WTC11 (cell line): ENCODE measurements at regions not wholly inside any gene's neighbourhood (a gene's known extent, or its start where the extent isn't known, plus 50 kb on each side); places are given as distances from the start of the nearest gene placed in this dataset.

Source experiments
- ATAC-seq: fragments of 200-7000 bp; cut with Tn5 transposase; 2 replicates; pipeline ENCODE4 v1.10.0; 2021; ENCODE audit warnings: mild to moderate bottlenecking, moderate library complexity
- CTCF ChIA-PET: fragments of 300-600 bp; sonication (Branson Sonifier 250); formaldehyde crosslinking; loops from one replicate; lab custom pipeline; 2021; ENCODE audit warnings: antibody characterized with exemption; lab: Charles Lee
- POLR2A ChIA-PET: fragments of 350-600 bp; sonication (Branson Sonifier 250); formaldehyde crosslinking; loops from one replicate; lab custom pipeline; 2021; ENCODE audit warnings: antibody characterized with exemption; lab: Charles Lee
- DNase-seq: peaks from one replicate; pipeline ENCODE4 v3.0.0; 2021; ENCODE audit warnings: low spot score
- H3K27ac Mint-ChIP-seq: 2 replicates; pipeline ENCODE4 v1.8.0; 2021; ENCODE audit warnings: mixed read lengths
- H3K27me3 Mint-ChIP-seq: 2 replicates; pipeline ENCODE4 v1.8.0; 2021; ENCODE audit warnings: low read depth, mild to moderate bottlenecking, moderate library complexity, mixed read lengths
- H3K36me3 Mint-ChIP-seq: 2 replicates; pipeline ENCODE4 v1.8.0; 2021; ENCODE audit warnings: mixed read lengths
- H3K4me1 Mint-ChIP-seq: 2 replicates; pipeline ENCODE4 v1.8.0; 2022; ENCODE audit warnings: mixed read lengths
- H3K4me3 Mint-ChIP-seq: 2 replicates; pipeline ENCODE4 v1.8.0; 2021; ENCODE audit warnings: mild to moderate bottlenecking, moderate library complexity, mixed read lengths
- H3K9me3 Mint-ChIP-seq: 2 replicates; pipeline ENCODE4 v1.8.0; 2021; ENCODE audit warnings: mixed read lengths
- ESRRA ChIP-seq: sonication (generic); formaldehyde crosslinking; IDR thresholded peaks from 2 replicates; pipeline ENCODE4 v1.8.1; 2022; ENCODE audit warnings: mild to moderate bottlenecking, missing genetic modification reagents, borderline replicate concordance
- FOXJ3 ChIP-seq: sonication (generic); formaldehyde crosslinking; IDR thresholded peaks from 2 replicates; pipeline ENCODE4 v1.9.0; 2021; ENCODE audit warnings: missing genetic modification reagents, mild to moderate bottlenecking, borderline replicate concordance
- FOXP1 ChIP-seq: sonication (generic); formaldehyde crosslinking; IDR thresholded peaks from 2 replicates; pipeline ENCODE4 v1.8.0; 2022; ENCODE audit warnings: missing genetic modification reagents, mild to moderate bottlenecking, moderate library complexity, borderline replicate concordance
- HMGA2 ChIP-seq: fragments of 250-450 bp; sonication (Bioruptor Pico); IDR thresholded peaks from 2 replicates; pipeline ENCODE4 v1.4.0; 2021; ENCODE audit warnings: mild to moderate bottlenecking, moderate library complexity
- MYBL2 ChIP-seq: sonication (generic); formaldehyde crosslinking; IDR thresholded peaks from 2 replicates; pipeline ENCODE4 v1.8.1; 2023; ENCODE audit warnings: mild to moderate bottlenecking, moderate library complexity, missing genetic modification reagents
- NFE2L1 ChIP-seq: sonication (generic); formaldehyde crosslinking; IDR thresholded peaks from 2 replicates; pipeline ENCODE4 v1.8.1; 2023; ENCODE audit warnings: missing genetic modification reagents
- NR3C1 ChIP-seq: sonication (generic); formaldehyde crosslinking; conservative IDR thresholded peaks from 2 replicates; pipeline ENCODE4 v1.8.1; 2023; ENCODE audit warnings: low read depth, mild to moderate bottlenecking, missing genetic modification reagents
- OVOL2 ChIP-seq: fragments of 250-450 bp; sonication (Bioruptor Pico); IDR thresholded peaks from 2 replicates; pipeline ENCODE4 v1.9.0; 2021; ENCODE audit warnings: mild to moderate bottlenecking, borderline replicate concordance
- RORB ChIP-seq: fragments of 250-450 bp; sonication (Bioruptor Pico); IDR thresholded peaks from 2 replicates; pipeline ENCODE4 v1.9.0; 2021; ENCODE audit warnings: mild to moderate bottlenecking
- ZNF121 ChIP-seq: sonication (generic); formaldehyde crosslinking; IDR thresholded peaks from 2 replicates; pipeline ENCODE4 v1.8.0; 2023; ENCODE audit warnings: missing genetic modification reagents
- ZNF219 ChIP-seq: sonication (generic); formaldehyde crosslinking; IDR thresholded peaks from 2 replicates; pipeline ENCODE4 v1.8.0; 2023; ENCODE audit warnings: missing genetic modification reagents, mild to moderate bottlenecking, borderline replicate concordance
- ZNF671 ChIP-seq: fragments of 250-450 bp; sonication (Bioruptor Pico); IDR thresholded peaks from 2 replicates; pipeline ENCODE4 v1.8.0; 2021; ENCODE audit warnings: mild to moderate bottlenecking
- TF ChIP-seq, protein P1 (sequence below): sonication (generic); formaldehyde crosslinking; IDR thresholded peaks from 2 replicates; pipeline ENCODE4 v1.8.1; 2023; ENCODE audit warnings: mild to moderate bottlenecking, moderate library complexity, missing genetic modification reagents
- TF ChIP-seq, protein P2 (sequence below): fragments of 250-450 bp; sonication (Bioruptor Pico); conservative IDR thresholded peaks from 2 replicates; pipeline ENCODE4 v1.9.0; 2021; ENCODE audit warnings: mild to moderate bottlenecking
- TF ChIP-seq, protein P3 (sequence below): sonication (generic); formaldehyde crosslinking; IDR thresholded peaks from 2 replicates; pipeline ENCODE4 v1.8.1; 2022; ENCODE audit warnings: mild to moderate bottlenecking, moderate library complexity, missing genetic modification reagents
- TF ChIP-seq, protein P4 (sequence below): sonication (generic); formaldehyde crosslinking; IDR thresholded peaks from 2 replicates; pipeline ENCODE4 v1.8.0; 2022; ENCODE audit warnings: mild to moderate bottlenecking, missing genetic modification reagents
- TF ChIP-seq, protein P5 (sequence below): sonication (generic); formaldehyde crosslinking; IDR thresholded peaks from 2 replicates; pipeline ENCODE4 v1.8.0; 2022; ENCODE audit warnings: mild to moderate bottlenecking, missing genetic modification reagents
- TF ChIP-seq, protein P6 (sequence below): sonication (generic); formaldehyde crosslinking; IDR thresholded peaks from 2 replicates; pipeline ENCODE4 v1.8.1; 2023; ENCODE audit warnings: mild to moderate bottlenecking, missing genetic modification reagents, moderate library complexity
- TF ChIP-seq, protein P7 (sequence below): sonication (generic); formaldehyde crosslinking; conservative IDR thresholded peaks from 2 replicates; pipeline ENCODE4 v1.8.1; 2022; ENCODE audit warnings: mild to moderate bottlenecking, missing genetic modification reagents
- TF ChIP-seq, protein P8 (sequence below): sonication (generic); formaldehyde crosslinking; IDR thresholded peaks from 2 replicates; pipeline ENCODE4 v1.8.0; 2023; ENCODE audit warnings: missing genetic modification reagents, mild to moderate bottlenecking, borderline replicate concordance

DNA sequence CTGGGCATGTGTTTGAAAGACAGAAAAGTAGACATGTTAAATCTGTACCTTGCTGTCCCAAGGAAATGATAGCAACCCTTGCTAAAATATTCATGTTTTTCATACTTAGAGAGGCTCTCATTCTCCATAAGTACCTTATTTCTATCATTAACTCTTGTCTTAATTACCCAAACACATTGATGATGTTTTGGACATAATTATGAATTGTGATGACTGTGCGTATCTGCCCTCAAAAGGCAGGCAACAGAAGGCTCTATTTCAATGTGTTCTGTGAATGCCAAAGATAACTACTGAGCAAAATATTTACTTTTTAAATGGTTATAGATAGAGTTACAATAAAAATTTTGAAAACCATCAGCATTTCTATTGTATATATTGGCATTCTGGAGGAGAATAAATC is 1263.8 kb downstream of the ZPLD1 start:
- Mint-ChIP-seq H3K36me3 (no peaks in the 10 kb centered on the region), H3K9me3 (no peaks in the 10 kb centered on the region), H3K4me1 (no peaks in the 10 kb centered on the region), H3K4me3 (no peak overlapping the region), H3K27me3 (no peaks in the 10 kb centered on the region), H3K27ac (no peak overlapping the region)
- POLR2A ChIA-PET = no interaction called here
- ATAC-seq = no peak
- TF ChIP-seq, protein P1, sequence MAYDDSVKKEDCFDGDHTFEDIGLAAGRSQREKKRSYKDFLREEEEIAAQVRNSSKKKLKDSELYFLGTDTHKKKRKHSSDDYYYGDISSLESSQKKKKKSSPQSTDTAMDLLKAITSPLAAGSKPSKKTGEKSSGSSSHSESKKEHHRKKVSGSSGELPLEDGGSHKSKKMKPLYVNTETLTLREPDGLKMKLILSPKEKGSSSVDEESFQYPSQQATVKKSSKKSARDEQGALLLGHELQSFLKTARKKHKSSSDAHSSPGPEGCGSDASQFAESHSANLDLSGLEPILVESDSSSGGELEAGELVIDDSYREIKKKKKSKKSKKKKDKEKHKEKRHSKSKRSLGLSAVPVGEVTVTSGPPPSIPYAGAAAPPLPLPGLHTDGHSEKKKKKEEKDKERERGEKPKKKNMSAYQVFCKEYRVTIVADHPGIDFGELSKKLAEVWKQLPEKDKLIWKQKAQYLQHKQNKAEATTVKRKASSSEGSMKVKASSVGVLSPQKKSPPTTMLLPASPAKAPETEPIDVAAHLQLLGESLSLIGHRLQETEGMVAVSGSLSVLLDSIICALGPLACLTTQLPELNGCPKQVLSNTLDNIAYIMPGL (CRISPR knock-in tag) = no peak
- TF ChIP-seq, protein P2, sequence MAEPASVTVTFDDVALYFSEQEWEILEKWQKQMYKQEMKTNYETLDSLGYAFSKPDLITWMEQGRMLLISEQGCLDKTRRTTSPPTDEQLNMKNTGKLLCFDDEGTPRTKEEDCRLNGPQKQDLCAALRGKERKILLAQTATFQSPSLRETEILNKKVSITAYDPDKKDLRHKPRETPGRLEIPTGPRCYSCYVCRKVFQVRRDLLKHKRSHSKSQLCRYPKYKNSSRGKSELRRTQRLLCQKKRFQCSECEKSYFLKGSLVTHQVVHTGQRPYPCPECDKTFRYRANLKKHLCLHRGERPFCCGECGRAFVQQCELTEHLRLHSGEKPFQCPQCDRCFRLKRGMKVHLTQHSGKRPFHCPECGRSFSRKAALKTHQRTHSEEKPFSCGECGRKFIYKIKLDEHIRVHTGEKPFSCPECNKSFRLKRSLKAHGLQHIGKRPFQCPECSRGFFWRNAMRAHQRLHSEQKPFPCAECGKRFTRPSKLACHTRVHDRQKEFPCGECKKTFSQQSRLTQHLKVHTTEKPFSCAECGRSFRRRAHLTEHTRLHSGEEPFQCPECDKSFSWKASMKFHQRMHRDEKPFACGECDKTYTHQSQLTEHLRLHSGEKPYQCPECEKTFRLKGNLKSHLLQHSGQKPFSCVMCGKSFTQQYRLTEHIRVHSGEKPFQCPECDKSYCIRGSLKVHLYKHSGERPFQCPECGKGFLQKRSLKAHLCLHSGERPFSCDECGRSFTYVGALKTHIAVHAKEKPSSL (CRISPR knock-in tag) = no peak
- TF ChIP-seq, protein P3, sequence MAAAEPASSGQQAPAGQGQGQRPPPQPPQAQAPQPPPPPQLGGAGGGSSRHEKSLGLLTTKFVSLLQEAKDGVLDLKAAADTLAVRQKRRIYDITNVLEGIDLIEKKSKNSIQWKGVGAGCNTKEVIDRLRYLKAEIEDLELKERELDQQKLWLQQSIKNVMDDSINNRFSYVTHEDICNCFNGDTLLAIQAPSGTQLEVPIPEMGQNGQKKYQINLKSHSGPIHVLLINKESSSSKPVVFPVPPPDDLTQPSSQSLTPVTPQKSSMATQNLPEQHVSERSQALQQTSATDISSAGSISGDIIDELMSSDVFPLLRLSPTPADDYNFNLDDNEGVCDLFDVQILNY (CRISPR knock-in tag) = no peak
- TF ChIP-seq ZNF671 (CRISPR knock-in tag) = no peak
- no peak for TF ChIP-seq ESRRA
- DNase-seq = no peak
- CTCF ChIA-PET = interaction anchor here (0.5 kb wide), 1 partner anchor 32 kb away, joined by 4 read pairs; no protein-coding TSS in a partner anchor

DNA sequence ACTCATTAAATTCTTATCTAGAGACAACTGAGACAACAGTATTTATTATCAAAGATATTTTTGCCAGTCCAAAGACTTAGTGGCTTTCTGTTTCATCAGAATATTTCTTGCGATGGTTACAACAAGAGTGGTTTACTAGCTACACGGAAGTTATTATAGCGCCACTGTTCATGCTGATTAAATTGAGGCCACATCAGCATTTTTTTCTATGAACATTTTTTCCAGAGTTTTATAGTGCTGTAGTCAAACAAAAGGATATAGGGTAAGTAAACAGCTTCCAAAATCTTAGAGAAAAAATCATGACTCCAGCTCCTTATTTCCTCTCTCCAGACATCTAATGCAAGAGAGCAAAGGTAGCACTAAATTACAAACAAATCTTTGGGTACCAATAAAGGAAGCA is 1264.4 kb downstream of the ZPLD1 start:
- Mint-ChIP-seq H3K4me1 (no peaks in the 10 kb centered on the region), H3K36me3 (no peaks in the 10 kb centered on the region), H3K9me3 (no peaks in the 10 kb centered on the region), H3K27me3 (no peaks in the 10 kb centered on the region), H3K4me3 (no peak overlapping the region), H3K27ac (no peak overlapping the region)
- ChIA-PET CTCF (interaction anchor here (0.5 kb wide), 1 partner anchor 33 kb away, joined by 4 read pairs; no protein-coding TSS in a partner anchor), POLR2A (no interaction called here)
- ATAC-seq (no peak), DNase-seq (no peak)
- no peak for TF ChIP-seq OVOL2 (CRISPR knock-in tag)
- TF ChIP-seq, protein P4, sequence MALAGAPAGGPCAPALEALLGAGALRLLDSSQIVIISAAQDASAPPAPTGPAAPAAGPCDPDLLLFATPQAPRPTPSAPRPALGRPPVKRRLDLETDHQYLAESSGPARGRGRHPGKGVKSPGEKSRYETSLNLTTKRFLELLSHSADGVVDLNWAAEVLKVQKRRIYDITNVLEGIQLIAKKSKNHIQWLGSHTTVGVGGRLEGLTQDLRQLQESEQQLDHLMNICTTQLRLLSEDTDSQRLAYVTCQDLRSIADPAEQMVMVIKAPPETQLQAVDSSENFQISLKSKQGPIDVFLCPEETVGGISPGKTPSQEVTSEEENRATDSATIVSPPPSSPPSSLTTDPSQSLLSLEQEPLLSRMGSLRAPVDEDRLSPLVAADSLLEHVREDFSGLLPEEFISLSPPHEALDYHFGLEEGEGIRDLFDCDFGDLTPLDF (CRISPR knock-in tag) = no peak
- TF ChIP-seq RORB (CRISPR knock-in tag) = no peak

DNA sequence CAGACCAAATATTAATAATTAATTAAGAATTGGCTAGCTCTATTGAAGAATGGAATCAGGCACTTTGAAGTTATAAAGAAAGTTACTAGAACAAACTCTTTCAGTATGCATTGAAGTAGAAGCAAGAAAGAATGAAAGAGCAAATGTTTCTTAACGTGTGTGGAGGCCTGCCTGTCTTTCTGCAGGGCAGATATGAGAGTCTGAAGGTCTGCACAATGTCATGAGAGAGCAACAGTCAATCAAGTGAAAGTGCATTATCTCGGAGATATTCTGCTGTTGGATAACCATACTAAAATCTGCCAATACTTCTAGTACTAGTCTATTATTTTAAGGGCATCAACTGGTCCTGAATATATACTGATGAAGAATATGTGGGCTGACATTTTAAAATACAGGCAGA is 1270.8 kb downstream of the ZPLD1 start:
- H3K9me3 Mint-ChIP-seq = no peaks in the 10 kb centered on the region
- POLR2A ChIA-PET = no interaction called here
- DNase-seq = no peak
- H3K27ac Mint-ChIP-seq = no peak overlapping the region
- no peaks in the 10 kb centered on the region for H3K27me3 Mint-ChIP-seq
- ATAC-seq = no peak
- no peaks in the 10 kb centered on the region for H3K36me3 Mint-ChIP-seq
- H3K4me1 Mint-ChIP-seq = no peaks in the 10 kb centered on the region
- CTCF ChIA-PET = no interaction called here
- no peak overlapping the region for H3K4me3 Mint-ChIP-seq
- TF ChIP-seq ZNF219 (CRISPR knock-in tag) (no peak), MYBL2 (CRISPR knock-in tag) (no peak), NR3C1 (CRISPR knock-in tag) (no peak), OVOL2 (CRISPR knock-in tag) (no peak), FOXJ3 (CRISPR knock-in tag) (no peak), ZNF121 (CRISPR knock-in tag) (no peak), FOXP1 (CRISPR knock-in tag) (no peak), HMGA2 (CRISPR knock-in tag) (no peak), NFE2L1 (CRISPR knock-in tag) (no peak), ZNF671 (CRISPR knock-in tag) (no peak)
- TF ChIP-seq, protein P5, sequence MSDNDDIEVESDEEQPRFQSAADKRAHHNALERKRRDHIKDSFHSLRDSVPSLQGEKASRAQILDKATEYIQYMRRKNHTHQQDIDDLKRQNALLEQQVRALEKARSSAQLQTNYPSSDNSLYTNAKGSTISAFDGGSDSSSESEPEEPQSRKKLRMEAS (CRISPR knock-in tag) = no peak
- TF ChIP-seq, protein P6, sequence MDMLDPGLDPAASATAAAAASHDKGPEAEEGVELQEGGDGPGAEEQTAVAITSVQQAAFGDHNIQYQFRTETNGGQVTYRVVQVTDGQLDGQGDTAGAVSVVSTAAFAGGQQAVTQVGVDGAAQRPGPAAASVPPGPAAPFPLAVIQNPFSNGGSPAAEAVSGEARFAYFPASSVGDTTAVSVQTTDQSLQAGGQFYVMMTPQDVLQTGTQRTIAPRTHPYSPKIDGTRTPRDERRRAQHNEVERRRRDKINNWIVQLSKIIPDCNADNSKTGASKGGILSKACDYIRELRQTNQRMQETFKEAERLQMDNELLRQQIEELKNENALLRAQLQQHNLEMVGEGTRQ = no peak
- TF ChIP-seq, protein P7, sequence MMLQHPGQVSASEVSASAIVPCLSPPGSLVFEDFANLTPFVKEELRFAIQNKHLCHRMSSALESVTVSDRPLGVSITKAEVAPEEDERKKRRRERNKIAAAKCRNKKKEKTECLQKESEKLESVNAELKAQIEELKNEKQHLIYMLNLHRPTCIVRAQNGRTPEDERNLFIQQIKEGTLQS = no peak
- TF ChIP-seq, protein P8, sequence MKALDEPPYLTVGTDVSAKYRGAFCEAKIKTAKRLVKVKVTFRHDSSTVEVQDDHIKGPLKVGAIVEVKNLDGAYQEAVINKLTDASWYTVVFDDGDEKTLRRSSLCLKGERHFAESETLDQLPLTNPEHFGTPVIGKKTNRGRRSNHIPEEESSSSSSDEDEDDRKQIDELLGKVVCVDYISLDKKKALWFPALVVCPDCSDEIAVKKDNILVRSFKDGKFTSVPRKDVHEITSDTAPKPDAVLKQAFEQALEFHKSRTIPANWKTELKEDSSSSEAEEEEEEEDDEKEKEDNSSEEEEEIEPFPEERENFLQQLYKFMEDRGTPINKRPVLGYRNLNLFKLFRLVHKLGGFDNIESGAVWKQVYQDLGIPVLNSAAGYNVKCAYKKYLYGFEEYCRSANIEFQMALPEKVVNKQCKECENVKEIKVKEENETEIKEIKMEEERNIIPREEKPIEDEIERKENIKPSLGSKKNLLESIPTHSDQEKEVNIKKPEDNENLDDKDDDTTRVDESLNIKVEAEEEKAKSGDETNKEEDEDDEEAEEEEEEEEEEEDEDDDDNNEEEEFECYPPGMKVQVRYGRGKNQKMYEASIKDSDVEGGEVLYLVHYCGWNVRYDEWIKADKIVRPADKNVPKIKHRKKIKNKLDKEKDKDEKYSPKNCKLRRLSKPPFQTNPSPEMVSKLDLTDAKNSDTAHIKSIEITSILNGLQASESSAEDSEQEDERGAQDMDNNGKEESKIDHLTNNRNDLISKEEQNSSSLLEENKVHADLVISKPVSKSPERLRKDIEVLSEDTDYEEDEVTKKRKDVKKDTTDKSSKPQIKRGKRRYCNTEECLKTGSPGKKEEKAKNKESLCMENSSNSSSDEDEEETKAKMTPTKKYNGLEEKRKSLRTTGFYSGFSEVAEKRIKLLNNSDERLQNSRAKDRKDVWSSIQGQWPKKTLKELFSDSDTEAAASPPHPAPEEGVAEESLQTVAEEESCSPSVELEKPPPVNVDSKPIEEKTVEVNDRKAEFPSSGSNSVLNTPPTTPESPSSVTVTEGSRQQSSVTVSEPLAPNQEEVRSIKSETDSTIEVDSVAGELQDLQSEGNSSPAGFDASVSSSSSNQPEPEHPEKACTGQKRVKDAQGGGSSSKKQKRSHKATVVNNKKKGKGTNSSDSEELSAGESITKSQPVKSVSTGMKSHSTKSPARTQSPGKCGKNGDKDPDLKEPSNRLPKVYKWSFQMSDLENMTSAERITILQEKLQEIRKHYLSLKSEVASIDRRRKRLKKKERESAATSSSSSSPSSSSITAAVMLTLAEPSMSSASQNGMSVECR (CRISPR knock-in tag) = no peak
